ENCODE measurements at regions not wholly inside any gene's neighbourhood (a gene's known extent, or its start where the extent isn't known, plus 50 kb on each side); places are given as distances from the start of the nearest gene placed in this dataset.

DNA sequence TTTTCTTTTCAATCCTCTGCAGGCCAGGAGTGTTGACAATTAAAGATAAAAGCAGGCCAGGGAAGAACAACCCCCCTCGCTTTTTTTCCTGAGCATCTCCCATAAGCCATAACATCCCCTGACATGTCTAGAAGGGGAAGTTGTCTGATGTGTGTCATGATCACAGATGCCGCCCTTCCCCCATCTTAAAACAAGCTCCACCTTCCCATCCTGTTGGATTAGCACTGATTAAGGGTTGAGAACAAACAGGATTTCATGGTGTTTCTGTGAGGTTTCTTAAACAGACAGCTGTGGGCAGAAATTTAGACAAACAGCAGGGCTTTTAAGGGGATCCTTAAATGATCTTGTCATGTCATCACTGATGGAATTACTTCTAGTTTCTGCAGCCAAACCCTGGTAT, 59.4 kb upstream of the UPP2 start:
- TF ChIP-seq, protein P1, sequence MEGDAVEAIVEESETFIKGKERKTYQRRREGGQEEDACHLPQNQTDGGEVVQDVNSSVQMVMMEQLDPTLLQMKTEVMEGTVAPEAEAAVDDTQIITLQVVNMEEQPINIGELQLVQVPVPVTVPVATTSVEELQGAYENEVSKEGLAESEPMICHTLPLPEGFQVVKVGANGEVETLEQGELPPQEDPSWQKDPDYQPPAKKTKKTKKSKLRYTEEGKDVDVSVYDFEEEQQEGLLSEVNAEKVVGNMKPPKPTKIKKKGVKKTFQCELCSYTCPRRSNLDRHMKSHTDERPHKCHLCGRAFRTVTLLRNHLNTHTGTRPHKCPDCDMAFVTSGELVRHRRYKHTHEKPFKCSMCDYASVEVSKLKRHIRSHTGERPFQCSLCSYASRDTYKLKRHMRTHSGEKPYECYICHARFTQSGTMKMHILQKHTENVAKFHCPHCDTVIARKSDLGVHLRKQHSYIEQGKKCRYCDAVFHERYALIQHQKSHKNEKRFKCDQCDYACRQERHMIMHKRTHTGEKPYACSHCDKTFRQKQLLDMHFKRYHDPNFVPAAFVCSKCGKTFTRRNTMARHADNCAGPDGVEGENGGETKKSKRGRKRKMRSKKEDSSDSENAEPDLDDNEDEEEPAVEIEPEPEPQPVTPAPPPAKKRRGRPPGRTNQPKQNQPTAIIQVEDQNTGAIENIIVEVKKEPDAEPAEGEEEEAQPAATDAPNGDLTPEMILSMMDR (IDR thresholded peaks at IDR 0.05; ENCODE audit: insufficient read depth, low read length, poor library complexity, severe bottlenecking): no peak
- TF ChIP-seq EZH2phosphoT487 (conservative IDR thresholded peaks at IDR 0.05; ENCODE audit: low read length): no peak

Measured in SU-DHL-6 (cell line).